K562 (cell line): ENCODE measurements at regions not wholly inside any gene's neighbourhood (a gene's known extent, or its start where the extent isn't known, plus 50 kb on each side); places are given as distances from the start of the nearest gene placed in this dataset.

Experiments used
- ATAC-seq: fragments of 200-7000 bp; cut with Tn5 transposase; 3 replicates; pipeline ENCODE4 v1.9.1; 2020; ENCODE audit warnings: moderate library complexity
- BruUV-seq: library from RNA; stranded (reverse); fragments of 400-500 nt; replicated peaks from 2 replicates; lab custom pipeline; 2021; lab: Mats Ljungman, UMichigan
- CTCF ChIA-PET: fragments of 300-600 bp; formaldehyde crosslinking; extraction: SDS; loops from one replicate; lab custom pipeline; 2021; ENCODE audit warnings: low intra/inter-chr PET ratio; lab: Yijun Ruan, JAX
- POLR2A ChIA-PET: fragments of 300-600, 350-650 bp; sonication (Branson Sonifier 250); formaldehyde crosslinking; extraction: SDS; loops from one replicate; lab custom pipeline; 2021; ENCODE audit warnings: antibody characterized with exemption, inconsistent platforms; lab: Yijun Ruan, JAX
- DNase-seq, 4 experiments: peaks; one replicate each; pipeline versions ENCODE4 v3.0.0 to v3.0.0-alpha.2; 2011 to 2018; ENCODE audit warnings: low spot score in 3 of 4, mixed read lengths in 3 of 4; ENCODE audit errors: extremely low read depth in 1 of 4
- FAIRE-seq: peaks from 2 replicates; lab custom pipeline; 2011; peaks lifted over from hg19 to GRCh38; lab: Jason Lieb, UNC
- H2AFZ ChIP-seq: 2 replicates; pipeline ENCODE4 v1.6.0; 2011; ENCODE audit warnings: low read depth, low read length, control low read depth, inconsistent platforms
- H3K27ac ChIP-seq: fragments of 200-600 bp; 3 replicates; pipeline ENCODE4 v1.8.0; 2011; ENCODE audit warnings: low read depth, mild to moderate bottlenecking, control low read depth, inconsistent platforms, low read length, moderate library complexity, mixed read lengths; ENCODE audit errors: extremely low read depth
- H3K27me3 ChIP-seq, 2 experiments: fragments of 300-600 bp in 1 of 2; 2 replicates in 1 of 2; 3 replicates in 1 of 2; pipeline versions ENCODE4 v1.6.0 to v1.8.0; 2011; ENCODE audit warnings: inconsistent platforms in 2 of 2, low read length in 2 of 2, mild to moderate bottlenecking in 1 of 2, mixed read lengths in 1 of 2, moderate library complexity in 1 of 2; ENCODE audit not compliant: control insufficient read depth in 2 of 2, insufficient read depth in 2 of 2
- H3K36me3 ChIP-seq: fragments of 300-600 bp; 3 replicates; pipeline ENCODE4 v1.8.0; 2011; ENCODE audit warnings: mild to moderate bottlenecking, low read length, inconsistent platforms; ENCODE audit not compliant: control insufficient read depth, insufficient read depth
- H3K4me1 ChIP-seq, 2 experiments: fragments of 200-600 bp in 1 of 2; replicated peaks in 1 of 2; 2 replicates in 1 of 2; 3 replicates in 1 of 2; pipeline versions ENCODE4 v1.5.1 to v1.8.0; 2011; ENCODE audit warnings: inconsistent platforms in 2 of 2, low read length in 2 of 2, mild to moderate bottlenecking in 1 of 2, mixed read lengths in 1 of 2, moderate library complexity in 1 of 2; ENCODE audit not compliant: control insufficient read depth in 2 of 2, insufficient read depth in 2 of 2
- H3K4me2 ChIP-seq: 2 replicates; pipeline ENCODE4 v1.6.1; 2011; ENCODE audit warnings: low read length, control low read depth, inconsistent platforms, mixed read lengths; ENCODE audit not compliant: insufficient read depth
- H3K4me3 ChIP-seq: fragments of 200-600 bp; sonication (generic), shearing (Covaris generic); 2 replicates; pipeline ENCODE4 v1.5.1; 2016; ENCODE audit warnings: control low read depth, inconsistent platforms
- H3K79me2 ChIP-seq: fragments of 200-600 bp; 3 replicates; pipeline ENCODE4 v1.8.0; 2011; ENCODE audit warnings: low read length, inconsistent platforms; ENCODE audit not compliant: control insufficient read depth, insufficient read depth
- H3K9ac ChIP-seq, 2 experiments: 2 replicates each; pipeline versions ENCODE4 v1.6.0 to v1.6.1; 2011; ENCODE audit warnings: low read depth in 2 of 2, low read length in 2 of 2, control low read depth in 1 of 2, inconsistent platforms in 1 of 2, mild to moderate bottlenecking in 1 of 2, mixed read lengths in 1 of 2; ENCODE audit not compliant: insufficient read depth in 1 of 2
- H3K9me1 ChIP-seq: one replicate; pipeline ENCODE4 v1.6.0; 2011; ENCODE audit warnings: inconsistent platforms, mild to moderate bottlenecking, low read length, moderate library complexity; ENCODE audit not compliant: control insufficient read depth, insufficient read depth
- H3K9me3 ChIP-seq: replicated peaks from 2 replicates; pipeline ENCODE4 v1.5.1; 2011; ENCODE audit warnings: low read depth, low read length, inconsistent platforms; ENCODE audit not compliant: control insufficient read depth, insufficient read depth
- H4K20me1 ChIP-seq: replicated peaks from 2 replicates; pipeline ENCODE4 v1.6.1; 2011; ENCODE audit warnings: low read length, inconsistent platforms, mixed read lengths; ENCODE audit not compliant: control insufficient read depth, insufficient read depth
- ETS2 ChIP-seq: IDR thresholded peaks from 2 replicates; pipeline ENCODE4 v1.6.1; 2016; ENCODE audit warnings: borderline replicate concordance, missing genetic modification characterization, mild to moderate bottlenecking, moderate library complexity, missing compliant biosample characterization; ENCODE audit not compliant: poor library complexity, severe bottlenecking
- HES1 ChIP-seq: fragments of 450-650 bp; IDR thresholded peaks from 2 replicates; pipeline ENCODE4 v1.6.1; 2016; ENCODE audit warnings: low read depth, mild to moderate bottlenecking, moderate library complexity
- KLF1 ChIP-seq: fragments of 450-650 bp; IDR thresholded peaks from 2 replicates; pipeline ENCODE4 v1.6.1; 2016; ENCODE audit warnings: missing genetic modification characterization, missing compliant biosample characterization
- LCOR ChIP-seq: sonication (generic); formaldehyde crosslinking; IDR thresholded peaks from 2 replicates; pipeline ENCODE4 v1.8.0; 2022; ENCODE audit warnings: mild to moderate bottlenecking, missing genetic modification reagents
- MECOM ChIP-seq: fragments of 250-450 bp; sonication (Bioruptor Pico); IDR thresholded peaks from 2 replicates; pipeline ENCODE4 v1.8.0; 2022; ENCODE audit warnings: inconsistent platforms
- MYC ChIP-seq, 2 experiments: fragments of 250-450 bp in 1 of 2; sonication (Bioruptor Pico) in 1 of 2; IDR thresholded peaks; 2 replicates each; pipeline versions ENCODE4 v1.5.1 to v1.6.1; 2012 to 2021; ENCODE audit warnings: low read depth in 2 of 2, borderline replicate concordance in 1 of 2, improper control_type of control experiment in 1 of 2, low read length in 1 of 2, mild to moderate bottlenecking in 1 of 2, moderate library complexity in 1 of 2
- NCOA4 ChIP-seq: fragments of 450-650 bp; IDR thresholded peaks from 2 replicates; pipeline ENCODE4 v1.6.1; 2018; ENCODE audit warnings: mild to moderate bottlenecking; ENCODE audit not compliant: partially characterized antibody
- TCF3 ChIP-seq: sonication (generic); formaldehyde crosslinking; IDR thresholded peaks from 2 replicates; pipeline ENCODE4 v1.4.0; 2020; ENCODE audit warnings: mild to moderate bottlenecking, missing genetic modification reagents
- TOE1 ChIP-seq, 2 experiments: fragments of 450-650 bp in 1 of 2; sonication (generic) in 1 of 2; formaldehyde crosslinking in 1 of 2; IDR thresholded peaks; 2 replicates each; pipeline versions ENCODE4 v1.7.1 to v1.8.0; 2016 to 2022; ENCODE audit warnings: borderline replicate concordance in 2 of 2, mild to moderate bottlenecking in 2 of 2, antibody characterized with exemption in 1 of 2, inconsistent platforms in 1 of 2, low read depth in 1 of 2, missing genetic modification reagents in 1 of 2, moderate library complexity in 1 of 2
- ZNF121 ChIP-seq: sonication (generic); formaldehyde crosslinking; conservative IDR thresholded peaks from 2 replicates; pipeline ENCODE4 v1.8.0; 2022; ENCODE audit warnings: missing genetic modification reagents
- ZNF311 ChIP-seq: fragments of 250-450 bp; sonication (Bioruptor Pico); IDR thresholded peaks from 2 replicates; pipeline ENCODE4 v1.4.0; 2020; ENCODE audit warnings: mild to moderate bottlenecking, moderate library complexity
- ZNF444 ChIP-seq: fragments of 250-450 bp; sonication (Bioruptor Pico); IDR thresholded peaks from 2 replicates; pipeline ENCODE4 v1.4.0; 2020; ENCODE audit warnings: mild to moderate bottlenecking, moderate library complexity
- ZNF449 ChIP-seq: fragments of 250-450 bp; sonication (Bioruptor Pico); IDR thresholded peaks from 2 replicates; pipeline ENCODE4 v1.8.0; 2022; ENCODE audit warnings: moderate library complexity, mild to moderate bottlenecking, inconsistent platforms
- ZNF75A ChIP-seq: fragments of 450-650 bp; formaldehyde crosslinking; IDR thresholded peaks from 2 replicates; pipeline ENCODE4 v1.4.0; 2020; ENCODE audit warnings: mild to moderate bottlenecking
- WGBS: fragments of 100-300 bp; shearing (Covaris generic); methylation state at CpG from one replicate; pipeline ENCODE4 v1.1.6; 2016; ENCODE audit warnings: low coverage, mixed read lengths; ENCODE audit not compliant: insufficient coverage; ENCODE audit errors: missing lambda C conversion rate; 5-methylcytosine and 5-hydroxymethylcytosine counted together
- in situ Hi-C: fragments of 300-500 bp; cut with MboI; formaldehyde crosslinking; loops from 4 replicates; pipeline ENCODE4 v1.15.0; 2018; ENCODE audit warnings: inconsistent platforms, mixed read lengths
- intact Hi-C: fragments of 100-400 bp; cut with micrococcal nuclease; formaldehyde crosslinking; loops from 2 replicates; pipeline ENCODE4 v1.14.2; 2022
- TF ChIP-seq, protein P1 (sequence below): sonication (generic); formaldehyde crosslinking; IDR thresholded peaks from 2 replicates; pipeline ENCODE4 v1.8.1; 2023; ENCODE audit warnings: missing genetic modification reagents, mild to moderate bottlenecking, borderline replicate concordance

DNA sequence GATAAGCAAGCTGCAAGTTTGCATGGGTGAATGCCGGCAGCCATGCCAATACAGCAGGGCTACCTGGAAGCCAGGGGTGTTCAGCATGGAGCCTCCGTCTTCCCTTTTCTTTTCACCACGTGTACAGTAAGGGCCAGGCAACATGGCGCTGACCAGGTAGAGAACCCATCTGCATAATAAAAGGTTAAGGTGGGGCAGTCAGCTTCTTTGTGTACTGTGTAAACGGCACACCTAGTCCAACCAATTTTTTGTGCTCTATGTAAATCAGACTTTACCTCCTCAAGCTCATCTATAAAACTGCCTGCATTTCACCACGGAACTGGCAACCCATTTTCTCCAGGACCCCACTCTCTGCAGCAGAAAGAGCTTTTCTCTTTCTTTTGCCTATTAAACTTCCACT, 286.8 kb upstream of the VCX3A start:
- CTCF ChIA-PET: no interaction called here
- in situ Hi-C loops: no loop called here
- WGBS: 0% methylated on average over 3 of the region's 6 CpGs
- no peak for TF ChIP-seq ZNF444 (CRISPR knock-in tag)
- TF ChIP-seq, protein P1, sequence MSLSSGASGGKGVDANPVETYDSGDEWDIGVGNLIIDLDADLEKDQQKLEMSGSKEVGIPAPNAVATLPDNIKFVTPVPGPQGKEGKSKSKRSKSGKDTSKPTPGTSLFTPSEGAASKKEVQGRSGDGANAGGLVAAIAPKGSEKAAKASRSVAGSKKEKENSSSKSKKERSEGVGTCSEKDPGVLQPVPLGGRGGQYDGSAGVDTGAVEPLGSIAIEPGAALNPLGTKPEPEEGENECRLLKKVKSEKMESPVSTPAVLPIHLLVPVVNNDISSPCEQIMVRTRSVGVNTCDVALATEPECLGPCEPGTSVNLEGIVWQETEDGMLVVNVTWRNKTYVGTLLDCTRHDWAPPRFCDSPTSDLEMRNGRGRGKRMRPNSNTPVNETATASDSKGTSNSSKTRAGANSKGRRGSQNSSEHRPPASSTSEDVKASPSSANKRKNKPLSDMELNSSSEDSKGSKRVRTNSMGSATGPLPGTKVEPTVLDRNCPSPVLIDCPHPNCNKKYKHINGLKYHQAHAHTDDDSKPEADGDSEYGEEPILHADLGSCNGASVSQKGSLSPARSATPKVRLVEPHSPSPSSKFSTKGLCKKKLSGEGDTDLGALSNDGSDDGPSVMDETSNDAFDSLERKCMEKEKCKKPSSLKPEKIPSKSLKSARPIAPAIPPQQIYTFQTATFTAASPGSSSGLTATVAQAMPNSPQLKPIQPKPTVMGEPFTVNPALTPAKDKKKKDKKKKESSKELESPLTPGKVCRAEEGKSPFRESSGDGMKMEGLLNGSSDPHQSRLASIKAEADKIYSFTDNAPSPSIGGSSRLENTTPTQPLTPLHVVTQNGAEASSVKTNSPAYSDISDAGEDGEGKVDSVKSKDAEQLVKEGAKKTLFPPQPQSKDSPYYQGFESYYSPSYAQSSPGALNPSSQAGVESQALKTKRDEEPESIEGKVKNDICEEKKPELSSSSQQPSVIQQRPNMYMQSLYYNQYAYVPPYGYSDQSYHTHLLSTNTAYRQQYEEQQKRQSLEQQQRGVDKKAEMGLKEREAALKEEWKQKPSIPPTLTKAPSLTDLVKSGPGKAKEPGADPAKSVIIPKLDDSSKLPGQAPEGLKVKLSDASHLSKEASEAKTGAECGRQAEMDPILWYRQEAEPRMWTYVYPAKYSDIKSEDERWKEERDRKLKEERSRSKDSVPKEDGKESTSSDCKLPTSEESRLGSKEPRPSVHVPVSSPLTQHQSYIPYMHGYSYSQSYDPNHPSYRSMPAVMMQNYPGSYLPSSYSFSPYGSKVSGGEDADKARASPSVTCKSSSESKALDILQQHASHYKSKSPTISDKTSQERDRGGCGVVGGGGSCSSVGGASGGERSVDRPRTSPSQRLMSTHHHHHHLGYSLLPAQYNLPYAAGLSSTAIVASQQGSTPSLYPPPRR (CRISPR knock-in tag): no peak
- no peak for TF ChIP-seq NCOA4
- no peak for TF ChIP-seq TOE1 (IDR thresholded peaks at IDR 0.05; ENCODE audit: borderline replicate concordance)
- TF ChIP-seq TOE1 (CRISPR knock-in tag; IDR thresholded peaks at IDR 0.05; ENCODE audit: borderline replicate concordance, low read depth): no peak
- TF ChIP-seq MECOM (CRISPR knock-in tag): no peak
- no peak for TF ChIP-seq ZNF75A
- no peak for TF ChIP-seq TCF3 (CRISPR knock-in tag)
- TF ChIP-seq ZNF121: no peak
- no peak for TF ChIP-seq HES1
- TF ChIP-seq LCOR: no peak
- no peak for TF ChIP-seq KLF1 (tag)
- TF ChIP-seq ETS2: no peak
- TF ChIP-seq MYC (IDR thresholded peaks at IDR 0.05; ENCODE audit: low read depth, low read length): no peak
- no peak for TF ChIP-seq MYC (CRISPR knock-in tag; IDR thresholded peaks at IDR 0.05; ENCODE audit: borderline replicate concordance, low read depth)
- TF ChIP-seq ZNF311 (CRISPR knock-in tag): no peak
- TF ChIP-seq ZNF449 (CRISPR knock-in tag): no peak

More for the DNA sequence above, 286.8 kb upstream of the VCX3A start:
- ATAC-seq: no peak
- no peak for FAIRE-seq
- H3K36me3 ChIP-seq: no peaks in the 10 kb centered on the region
- H2AFZ ChIP-seq: no peak overlapping the region
- H3K4me3 ChIP-seq: no peak overlapping the region
- no peaks in the 10 kb centered on the region for H3K27me3 ChIP-seq
- H3K27ac ChIP-seq: no peak overlapping the region
- H3K79me2 ChIP-seq: no peaks in the 10 kb centered on the region
- H3K4me1 ChIP-seq: no peaks in the 10 kb centered on the region
- no peak for DNase-seq
- H4K20me1 ChIP-seq: no peaks in the 10 kb centered on the region
- H3K9me3 ChIP-seq: no peaks in the 10 kb centered on the region
- POLR2A ChIA-PET: no interaction called here
- intact Hi-C loops: no loop called here
- no peak overlapping the region for H3K9ac ChIP-seq
- H3K4me2 ChIP-seq: no peak overlapping the region
- no peaks in the 10 kb centered on the region for H3K9me1 ChIP-seq
- no TSS peak for BruUV-seq
